ENCODE measurements at regions not wholly inside any gene's neighbourhood (a gene's known extent, or its start where the extent isn't known, plus 50 kb on each side); places are given as distances from the start of the nearest gene placed in this dataset.

DNA sequence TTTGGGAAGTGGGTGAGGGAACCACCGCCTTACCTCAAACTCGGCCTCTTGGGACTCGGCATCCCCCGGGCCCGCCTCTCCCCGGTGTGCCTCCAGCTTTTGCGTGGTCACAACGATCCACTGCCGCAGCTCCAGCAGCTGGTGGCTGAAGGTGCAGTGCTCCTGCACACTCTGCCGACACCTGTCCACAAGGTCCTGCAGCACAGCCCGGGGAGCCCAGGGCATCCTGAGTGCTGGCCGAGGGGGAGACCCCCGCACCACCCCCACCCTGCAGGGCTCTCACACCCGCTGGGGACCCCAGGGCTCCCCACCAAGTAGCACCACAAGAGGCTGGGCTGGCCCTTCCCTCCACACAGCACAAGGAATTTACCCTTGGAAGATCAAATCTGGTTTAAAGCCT, 76.6 kb downstream of the SYNE3 start:
- Mint-ChIP-seq H3K27ac (no peak overlapping the region), H3K27me3 (no peaks in the 10 kb centered on the region), H3K9me3 (no peaks in the 10 kb centered on the region), H3K4me1 (peaks cover 6% of the 10 kb centered on the region), H3K36me3 (ENCODE audit: low read depth) (peaks cover 82% of the 10 kb centered on the region), H3K4me3 (no peak overlapping the region)
- ChIA-PET POLR2A (no interaction called here), CTCF (interaction anchor here (0.9 to 1.2 kb wide), 2 partner anchors 87 to 91 kb away, joined by 3 to 4 read pairs; no protein-coding TSS in a partner anchor)
- no peak for DNase-seq

DNA sequence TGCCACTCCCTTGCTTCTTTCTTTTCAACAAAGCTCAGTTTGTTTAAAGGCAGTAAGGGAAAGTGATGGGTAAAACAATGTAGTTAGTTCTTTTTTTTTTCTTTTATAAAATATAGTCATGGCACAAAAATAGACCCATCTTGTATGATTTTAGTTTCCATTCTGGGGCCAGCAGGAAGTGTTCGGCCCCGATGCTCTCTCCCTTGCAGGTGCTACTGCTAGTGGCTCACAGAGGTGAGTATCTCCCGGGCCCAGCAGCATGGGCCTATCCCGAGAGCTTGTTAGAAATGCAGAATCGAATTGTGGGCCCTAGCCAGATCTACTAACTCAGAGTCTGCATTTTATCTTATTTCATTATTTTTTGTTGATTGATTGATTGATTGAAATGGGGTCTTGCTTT, 78.7 kb downstream of the SYNE3 start:
- no peaks in the 10 kb centered on the region for H3K9me3 Mint-ChIP-seq
- H3K27ac Mint-ChIP-seq, result no peak overlapping the region
- no peak overlapping the region for H3K4me3 Mint-ChIP-seq

DNA sequence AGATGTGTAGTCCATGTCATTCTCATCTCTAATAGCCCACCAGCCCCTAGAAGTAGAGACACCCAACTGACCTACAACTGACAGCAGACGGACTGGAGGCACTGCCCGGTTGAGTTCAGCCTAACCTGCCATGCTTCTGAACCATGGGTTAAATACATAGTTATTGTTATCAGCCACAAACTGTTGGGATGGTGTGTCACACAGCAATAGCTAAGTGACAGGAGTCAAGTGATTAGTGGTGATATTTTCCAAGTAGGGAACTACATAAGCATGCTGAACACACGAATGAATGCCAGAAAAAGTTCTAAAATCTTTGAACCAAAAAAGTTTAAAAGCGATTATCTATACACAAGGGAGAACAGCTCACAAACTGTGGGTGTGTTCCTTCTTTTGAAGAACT, 80.1 kb downstream of the SYNE3 start:
- H3K9me3 Mint-ChIP-seq, result no peaks in the 10 kb centered on the region
- H3K4me3 Mint-ChIP-seq, result no peak overlapping the region
- no peak for DNase-seq
- CTCF ChIA-PET, result interaction anchor here (1.4 kb wide), 1 partner anchor 11 kb away, joined by 3 read pairs; no protein-coding TSS in a partner anchor
- H3K27me3 Mint-ChIP-seq, result no peaks in the 10 kb centered on the region
- POLR2A ChIA-PET, result no interaction called here
- no peaks in the 10 kb centered on the region for H3K4me1 Mint-ChIP-seq
- H3K36me3 Mint-ChIP-seq (ENCODE audit: low read depth), result peaks cover 76% of the 10 kb centered on the region
- no peak overlapping the region for H3K27ac Mint-ChIP-seq

More for the DNA sequence above, 78.7 kb downstream of the SYNE3 start:
- no peaks in the 10 kb centered on the region for H3K27me3 Mint-ChIP-seq
- peaks cover 3% of the 10 kb centered on the region for H3K4me1 Mint-ChIP-seq
- no peak for DNase-seq
- ChIA-PET CTCF (interaction anchor here (0.6 to 1.4 kb wide), 7 partner anchors 10 to 1905 kb away, joined by 3 to 5 read pairs (median 3); no protein-coding TSS in a partner anchor), POLR2A (interaction anchor here (1.2 kb wide), 1 partner anchor 18 kb away, joined by 4 read pairs; no protein-coding TSS in a partner anchor)
- peaks cover 84% of the 10 kb centered on the region for H3K36me3 Mint-ChIP-seq (ENCODE audit: low read depth)

DNA sequence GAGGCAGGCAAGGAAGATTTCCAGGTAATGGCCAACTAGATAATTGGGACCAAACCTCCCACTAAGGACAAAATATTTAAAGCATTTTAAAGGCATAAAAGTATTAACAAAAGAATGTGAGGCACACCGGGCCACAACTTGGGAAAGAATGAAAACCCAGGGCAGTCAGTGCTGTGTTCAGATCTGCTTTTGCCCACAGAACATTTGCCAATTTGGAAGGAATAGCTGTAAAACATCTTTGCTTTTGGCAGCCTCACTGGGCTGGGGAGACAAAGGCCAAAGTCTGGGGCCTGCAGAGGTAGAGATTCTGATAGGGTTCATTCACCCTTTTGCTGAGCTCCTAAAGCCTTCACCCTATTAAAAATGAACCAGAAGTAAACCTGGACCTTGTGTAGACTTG, 82.3 kb downstream of the SYNE3 start:
- ChIA-PET CTCF (interaction anchor here (0.9 to 2.9 kb wide), 2 partner anchors 11 to 19 kb away, joined by 3 to 14 read pairs; no protein-coding TSS in a partner anchor), POLR2A (no interaction called here)
- Mint-ChIP-seq H3K27me3 (no peaks in the 10 kb centered on the region), H3K4me3 (no peak overlapping the region), H3K27ac (no peak overlapping the region), H3K4me1 (no peaks in the 10 kb centered on the region), H3K9me3 (no peaks in the 10 kb centered on the region), H3K36me3 (ENCODE audit: low read depth) (peaks cover 74% of the 10 kb centered on the region)
- no peak for DNase-seq

DNA sequence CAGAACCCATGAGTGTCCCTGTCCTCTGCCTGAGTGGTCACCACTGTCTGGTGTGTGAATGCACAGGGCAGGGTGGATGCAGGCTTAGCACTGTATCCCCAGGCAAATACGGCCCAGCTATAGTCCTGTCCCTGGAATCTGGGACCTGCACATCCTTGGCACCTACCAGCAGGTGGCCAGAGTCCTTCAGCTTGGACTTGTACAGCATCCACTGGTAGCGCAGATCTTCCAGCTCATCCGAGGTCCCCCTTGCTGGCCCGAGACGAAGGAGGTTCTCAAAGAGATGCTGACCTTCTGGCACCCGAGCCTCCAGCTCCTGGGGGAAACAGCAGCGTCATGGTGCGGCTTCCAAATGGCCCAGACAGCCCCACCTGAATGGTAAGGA, 83.4 kb downstream of the SYNE3 start:
- ChIA-PET CTCF (interaction anchor here (0.7 to 2.9 kb wide), 2 partner anchors 10 to 12 kb away, joined by 3 to 14 read pairs; no protein-coding TSS in a partner anchor), POLR2A (no interaction called here)
- Mint-ChIP-seq H3K27me3 (no peaks in the 10 kb centered on the region), H3K4me3 (no peak overlapping the region), H3K9me3 (no peaks in the 10 kb centered on the region), H3K36me3 (ENCODE audit: low read depth) (peaks cover 68% of the 10 kb centered on the region), H3K4me1 (no peaks in the 10 kb centered on the region), H3K27ac (no peak overlapping the region)
- no peak for DNase-seq

DNA sequence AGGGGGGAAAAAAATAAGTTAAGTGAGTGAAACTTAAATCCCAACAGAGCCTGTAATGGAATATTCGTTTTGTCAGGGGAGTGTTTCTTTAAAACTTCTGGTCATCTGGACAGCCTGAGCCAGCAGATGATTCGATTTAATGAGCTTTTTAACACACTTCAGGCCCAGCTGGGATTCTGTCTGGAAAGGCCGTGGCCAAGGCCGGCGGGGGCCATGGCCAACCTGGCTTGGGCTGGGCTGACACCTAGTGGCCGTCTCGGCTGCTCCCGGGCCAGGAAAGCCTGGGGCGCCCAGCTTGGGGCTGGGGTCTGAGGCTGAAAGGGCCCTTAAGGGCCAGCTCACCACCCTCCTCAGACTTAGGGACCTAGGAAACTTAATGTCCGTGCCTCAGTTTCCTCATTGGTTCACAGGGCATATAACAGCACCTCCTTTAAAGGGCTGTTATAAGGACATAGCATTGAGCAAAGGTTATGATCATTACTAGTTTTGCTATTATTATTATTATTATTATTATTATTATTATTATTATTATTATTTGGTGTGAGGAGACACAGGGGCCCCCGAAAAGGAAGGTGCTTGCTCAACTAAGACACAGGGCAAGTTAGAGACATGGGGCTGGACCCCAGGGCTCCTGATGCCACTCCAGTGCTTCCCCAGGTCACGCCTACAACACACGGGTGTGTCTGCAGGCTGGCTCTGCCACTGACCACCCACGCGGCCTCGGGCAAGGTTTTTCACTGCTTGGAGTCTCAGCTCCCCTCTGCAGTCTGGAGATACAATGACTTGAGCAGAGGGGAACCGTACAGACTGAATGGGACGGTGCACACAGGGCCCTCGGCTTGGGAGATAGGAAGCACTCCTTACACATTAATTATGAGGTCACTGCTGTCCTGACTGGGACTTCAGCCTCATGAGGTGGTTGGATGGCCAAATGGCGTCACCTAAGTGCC, 84.0 kb downstream of the SYNE3 start:
- H3K4me1 Mint-ChIP-seq, result peaks cover 1% of the 10 kb centered on the region
- ChIA-PET POLR2A (interaction anchor here (0.6 kb wide), 1 partner anchor 95 kb away, joined by 3 read pairs; no protein-coding TSS in a partner anchor), CTCF (interaction anchor here (0.7 kb wide), 1 partner anchor 11 kb away, joined by 3 read pairs; no protein-coding TSS in a partner anchor)
- H3K27me3 Mint-ChIP-seq, result no peaks in the 10 kb centered on the region
- no peaks in the 10 kb centered on the region for H3K9me3 Mint-ChIP-seq
- DNase-seq, result no peak
- H3K36me3 Mint-ChIP-seq (ENCODE audit: low read depth), result peaks cover 68% of the 10 kb centered on the region
- no peak overlapping the region for H3K27ac Mint-ChIP-seq
- no peak overlapping the region for H3K4me3 Mint-ChIP-seq

DNA sequence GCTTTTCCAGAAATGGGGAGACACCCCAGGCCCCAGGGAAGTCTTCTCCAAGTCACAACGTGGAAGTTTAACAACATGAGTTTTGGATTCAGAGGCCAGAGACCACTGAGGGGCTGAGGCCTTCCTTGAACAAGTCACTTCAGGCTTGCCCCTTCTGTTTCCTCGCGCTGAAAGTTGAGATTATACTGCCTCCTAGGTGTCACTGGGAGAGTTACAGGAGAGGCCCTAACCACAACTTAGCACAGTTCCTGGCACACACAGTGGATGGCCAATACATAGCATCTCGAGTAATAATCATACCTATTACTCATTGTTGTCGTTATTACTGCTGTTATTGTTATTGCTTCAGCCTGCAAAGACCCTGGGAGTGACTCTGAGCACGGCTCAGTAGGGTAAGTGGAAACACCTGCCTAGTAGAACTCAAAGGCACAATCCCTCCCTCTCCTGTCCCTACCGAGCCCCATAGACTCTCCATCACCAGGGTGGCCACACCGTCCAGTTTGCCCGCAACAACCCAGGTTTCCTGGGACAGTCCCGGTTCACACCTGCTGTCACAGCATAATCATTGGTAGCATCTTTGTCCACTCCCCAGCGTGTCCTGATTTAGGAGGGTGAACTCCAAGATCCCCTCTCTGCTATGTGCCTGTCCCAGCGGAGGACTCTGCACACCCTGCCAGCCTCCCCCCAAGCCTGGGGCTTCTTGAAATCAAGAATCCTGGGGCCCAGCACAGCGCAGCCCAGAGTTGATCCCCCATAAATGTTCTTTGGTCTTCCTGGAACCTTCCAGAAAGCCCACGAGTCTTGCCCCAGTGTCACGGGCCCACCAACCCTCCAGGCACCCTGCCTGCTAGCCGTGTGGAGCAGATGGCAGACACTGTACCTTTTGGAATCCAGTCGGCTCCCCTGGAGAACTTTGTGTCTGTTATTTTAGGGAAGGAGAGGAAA, 85.0 kb downstream of the SYNE3 start:
- peaks cover 60% of the 10 kb centered on the region for H3K36me3 Mint-ChIP-seq (ENCODE audit: low read depth)

DNA sequence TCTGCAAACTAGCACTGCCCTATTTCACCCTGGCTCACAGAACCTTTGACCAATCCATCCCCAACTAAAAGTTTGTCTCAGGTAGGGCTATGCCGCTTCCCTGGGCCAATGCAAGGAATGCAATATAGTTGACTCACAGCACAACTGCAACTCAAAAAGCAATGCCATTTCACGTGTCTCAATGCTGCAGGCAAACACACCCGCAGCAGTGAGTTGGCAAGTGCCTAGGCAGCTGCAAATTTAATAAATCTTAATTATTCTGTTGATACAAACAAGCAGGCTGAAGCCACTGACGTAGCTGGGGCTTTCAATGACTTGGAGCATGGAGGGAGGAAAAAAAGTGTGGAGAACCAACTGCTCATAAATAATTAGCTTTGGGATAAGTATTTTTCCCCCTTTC, 87.9 kb downstream of the SYNE3 start:
- DNase-seq, result no peak
- peaks cover 1% of the 10 kb centered on the region for H3K4me1 Mint-ChIP-seq
- no peak overlapping the region for H3K27ac Mint-ChIP-seq
- no peaks in the 10 kb centered on the region for H3K27me3 Mint-ChIP-seq
- no peaks in the 10 kb centered on the region for H3K9me3 Mint-ChIP-seq
- CTCF ChIA-PET, result interaction anchor here (1.5 kb wide), 1 partner anchor 9 kb away, joined by 4 read pairs; no protein-coding TSS in a partner anchor
- POLR2A ChIA-PET, result no interaction called here
- no peak overlapping the region for H3K4me3 Mint-ChIP-seq
- H3K36me3 Mint-ChIP-seq (ENCODE audit: low read depth), result peaks cover 58% of the 10 kb centered on the region

More for the DNA sequence above, 85.0 kb downstream of the SYNE3 start:
- H3K4me1 Mint-ChIP-seq, result peaks cover 1% of the 10 kb centered on the region
- ChIA-PET CTCF (interaction anchor here (1.5 kb wide), 1 partner anchor 18 kb away, joined by 3 read pairs; no protein-coding TSS in a partner anchor), POLR2A (interaction anchor here (0.6 kb wide), 1 partner anchor 96 kb away, joined by 3 read pairs; no protein-coding TSS in a partner anchor)
- no peak overlapping the region for H3K4me3 Mint-ChIP-seq
- no peaks in the 10 kb centered on the region for H3K9me3 Mint-ChIP-seq
- no peak overlapping the region for H3K27ac Mint-ChIP-seq
- no peaks in the 10 kb centered on the region for H3K27me3 Mint-ChIP-seq
- peak; percentile 20 for DNase-seq

DNA sequence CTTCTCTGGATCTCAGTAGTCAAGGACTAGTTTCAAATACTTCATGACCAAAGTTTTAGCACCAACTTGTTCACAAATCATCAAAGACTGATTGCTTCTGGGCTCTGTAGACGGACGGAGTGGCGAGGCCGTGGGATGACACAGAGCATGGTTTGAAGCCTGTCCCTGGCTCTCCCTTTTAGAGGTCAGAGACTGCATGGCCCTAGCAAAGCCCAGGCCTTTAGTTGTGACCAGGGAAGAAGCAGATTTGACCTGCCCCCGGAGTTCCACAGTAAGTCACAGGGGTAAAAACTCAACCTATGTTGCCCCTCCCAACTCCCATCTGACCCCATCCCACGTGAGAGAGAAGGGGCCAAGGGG, 90.4 kb downstream of the SYNE3 start:
- POLR2A ChIA-PET, result no interaction called here

DNA sequence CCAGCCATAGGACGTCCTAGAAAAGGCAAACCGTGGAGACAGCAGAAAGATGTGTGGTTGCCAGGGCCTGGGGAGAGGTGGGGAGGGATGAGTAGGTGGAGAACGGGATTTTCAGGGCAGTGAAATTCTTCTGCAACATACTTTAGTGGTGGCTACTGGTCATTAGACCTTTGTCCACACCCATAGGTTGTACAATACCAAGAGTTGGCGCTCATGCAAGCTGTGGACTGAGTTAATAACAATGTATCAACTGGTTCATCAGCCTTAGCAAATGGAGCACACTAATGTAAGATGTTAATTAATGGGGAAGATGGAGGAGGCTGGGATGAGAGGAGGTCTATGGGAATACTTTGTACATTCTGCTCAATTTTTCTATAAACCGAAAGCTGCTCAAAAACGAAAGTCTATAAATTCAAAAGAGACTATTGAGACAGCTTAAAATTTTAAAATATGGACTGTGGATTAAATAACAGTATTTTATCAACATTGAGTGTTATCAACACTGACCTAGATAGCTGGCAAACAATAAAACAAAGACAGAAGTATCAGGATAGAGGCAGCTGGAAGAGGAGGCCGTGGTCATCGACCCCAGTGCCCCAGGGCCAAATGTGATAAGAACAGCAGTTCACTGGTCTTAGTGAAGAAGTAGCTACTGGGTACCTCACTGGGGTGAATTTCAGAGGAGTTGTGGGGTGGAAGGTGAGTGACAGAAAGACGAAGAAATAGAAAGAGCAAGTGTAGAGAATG, 90.9 kb downstream of the SYNE3 start:
- CTCF ChIA-PET, result interaction anchor here (1.0 kb wide), 1 partner anchor 107 kb away, joined by 3 read pairs; no protein-coding TSS in a partner anchor
- H3K36me3 Mint-ChIP-seq (ENCODE audit: low read depth), result peaks cover 66% of the 10 kb centered on the region

More for the DNA sequence above, 90.4 kb downstream of the SYNE3 start:
- no peak for DNase-seq
- CTCF ChIA-PET, result interaction anchor here (1.0 to 1.4 kb wide), 2 partner anchors 9 to 107 kb away, joined by 3 to 5 read pairs; no protein-coding TSS in a partner anchor
- peaks cover 1% of the 10 kb centered on the region for H3K4me1 Mint-ChIP-seq
- H3K4me3 Mint-ChIP-seq, result no peak overlapping the region
- H3K27me3 Mint-ChIP-seq, result no peaks in the 10 kb centered on the region
- no peak overlapping the region for H3K27ac Mint-ChIP-seq
- H3K36me3 Mint-ChIP-seq (ENCODE audit: low read depth), result peaks cover 65% of the 10 kb centered on the region
- H3K9me3 Mint-ChIP-seq, result peaks cover 2% of the 10 kb centered on the region

DNA sequence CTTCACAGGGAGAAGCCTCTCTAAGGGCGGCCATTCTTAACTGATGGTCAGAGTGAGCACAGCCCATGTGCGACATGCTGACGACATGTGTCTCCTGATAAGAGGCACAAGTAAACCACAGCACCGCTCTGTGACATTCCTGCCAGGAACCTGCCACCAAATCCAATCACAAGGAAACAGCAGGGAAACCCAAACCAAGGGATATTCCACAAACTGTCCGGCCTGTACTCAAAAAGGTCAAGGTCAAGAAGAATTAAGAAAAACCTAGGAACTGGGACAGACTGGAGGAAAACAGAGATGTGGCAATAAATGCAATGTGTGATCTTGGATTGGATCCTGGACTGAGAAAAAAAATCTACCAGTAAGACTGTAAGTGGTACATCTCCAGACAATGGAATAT, 91.9 kb downstream of the SYNE3 start:
- Mint-ChIP-seq H3K4me3 (no peak overlapping the region), H3K27ac (no peak overlapping the region), H3K36me3 (ENCODE audit: low read depth) (peaks cover 68% of the 10 kb centered on the region), H3K27me3 (no peaks in the 10 kb centered on the region), H3K9me3 (peaks cover 6% of the 10 kb centered on the region), H3K4me1 (peaks cover 1% of the 10 kb centered on the region)
- POLR2A ChIA-PET, result no interaction called here
- CTCF ChIA-PET, result no interaction called here
- no peak for DNase-seq

More for the DNA sequence above, 90.9 kb downstream of the SYNE3 start:
- no peak overlapping the region for H3K27ac Mint-ChIP-seq
- no peak overlapping the region for H3K4me3 Mint-ChIP-seq
- H3K27me3 Mint-ChIP-seq, result no peaks in the 10 kb centered on the region
- POLR2A ChIA-PET, result no interaction called here
- DNase-seq, result no peak
- H3K4me1 Mint-ChIP-seq, result peaks cover 1% of the 10 kb centered on the region
- peaks cover 2% of the 10 kb centered on the region for H3K9me3 Mint-ChIP-seq

DNA sequence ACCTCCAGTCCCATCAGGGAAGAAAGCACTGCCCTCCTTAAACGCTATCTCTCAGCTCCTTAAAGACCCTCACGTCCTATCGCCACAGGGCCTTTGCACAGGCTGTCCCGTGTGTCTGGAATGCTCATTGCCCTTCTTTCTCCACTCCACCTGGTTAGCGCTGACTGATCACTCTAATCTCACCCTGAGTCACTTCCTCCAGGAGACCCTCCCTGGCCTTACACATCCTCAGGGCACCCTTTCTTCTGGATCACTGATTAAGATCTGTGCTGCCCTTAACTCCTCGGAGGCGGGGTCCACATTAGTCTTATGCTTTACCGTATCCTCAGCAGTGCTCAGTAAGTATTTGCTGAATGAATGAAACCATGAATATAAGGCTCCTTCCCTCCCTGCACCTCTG, 94.7 kb downstream of the SYNE3 start:
- Mint-ChIP-seq H3K4me1 (no peaks in the 10 kb centered on the region), H3K9me3 (peaks cover 6% of the 10 kb centered on the region), H3K27me3 (no peaks in the 10 kb centered on the region), H3K27ac (no peak overlapping the region), H3K36me3 (ENCODE audit: low read depth) (peaks cover 77% of the 10 kb centered on the region), H3K4me3 (no peak overlapping the region)
- POLR2A ChIA-PET, result no interaction called here
- CTCF ChIA-PET, result no interaction called here
- no peak for DNase-seq

Data from activated CD4-positive, alpha-beta T cell treated with anti-CD3 and anti-CD28 coated beads, Interleukin-2, amount 10 ng/mL, durations not matched to agents 7 days and 5 days (primary cell).